NT2/D1 (cell line): ENCODE measurements at regions not wholly inside any gene's neighbourhood (a gene's known extent, or its start where the extent isn't known, plus 50 kb on each side); places are given as distances from the start of the nearest gene placed in this dataset.

Experiments
- DNase-seq: peaks from one replicate; pipeline ENCODE4 v3.0.0-alpha.2; 2011; ENCODE audit warnings: low read depth, low spot score
- H3K27me3 ChIP-seq: 2 replicates; pipeline ENCODE4 v1.6.0; 2011; ENCODE audit warnings: mild to moderate bottlenecking; ENCODE audit not compliant: insufficient read length, insufficient read depth
- H3K36me3 ChIP-seq: 2 replicates; pipeline ENCODE4 v1.6.1; 2011; ENCODE audit warnings: mild to moderate bottlenecking, low read length, mixed read lengths; ENCODE audit not compliant: insufficient read depth, insufficient read length
- H3K4me1 ChIP-seq: 2 replicates; pipeline ENCODE4 v1.5.1; 2011; ENCODE audit not compliant: insufficient read depth, insufficient read length
- H3K4me3 ChIP-seq: 2 replicates; pipeline ENCODE4 v1.5.1; 2011; ENCODE audit warnings: low read depth; ENCODE audit not compliant: insufficient read length
- H3K9ac ChIP-seq: 2 replicates; pipeline ENCODE4 v1.6.0; 2011; ENCODE audit warnings: low read depth; ENCODE audit not compliant: insufficient read length
- H3K9me3 ChIP-seq: 2 replicates; pipeline ENCODE4 v1.5.1; 2011; ENCODE audit warnings: mild to moderate bottlenecking, low read length; ENCODE audit not compliant: insufficient read depth
- SUZ12 ChIP-seq: IDR thresholded peaks from 2 replicates; pipeline ENCODE4 v1.6.1; 2011; ENCODE audit not compliant: insufficient read length, insufficient read depth; ENCODE audit errors: extremely low read depth
- YY1 ChIP-seq: IDR thresholded peaks from 2 replicates; pipeline ENCODE4 v1.6.1; 2011; ENCODE audit not compliant: insufficient read length, insufficient read depth
- ZNF274 ChIP-seq: IDR thresholded peaks from 2 replicates; pipeline ENCODE4 v1.6.1; 2011; ENCODE audit warnings: mild to moderate bottlenecking, low read depth, low read length

GRCh38 chr2:103496850-103497249 is 735.0 kb downstream of the TMEM182 start:
- Histone ChIP-seq H3K27me3 (no peaks in the 10 kb centered on the region), H3K4me3 (no peak overlapping the region), H3K9ac (no peak overlapping the region), H3K9me3 (no peaks in the 10 kb centered on the region), H3K36me3 (no peaks in the 10 kb centered on the region), H3K4me1 (no peaks in the 10 kb centered on the region)
- TF ChIP-seq SUZ12 (no peak), ZNF274 (no peak), YY1 (no peak)
- no peak for DNase-seq

- no peaks in the 10 kb centered on the region for H3K4me1 ChIP-seq
- no peak overlapping the region for H3K4me3 ChIP-seq
- no peaks in the 10 kb centered on the region for H3K36me3 ChIP-seq
- no peak for DNase-seq
- H3K9me3 ChIP-seq: no peaks in the 10 kb centered on the region
- H3K27me3 ChIP-seq: no peaks in the 10 kb centered on the region
- TF ChIP-seq SUZ12 (no peak), YY1 (no peak), ZNF274 (no peak)
- no peak overlapping the region for H3K9ac ChIP-seq
These were observed 745.0 kb downstream of the TMEM182 start for GRCh38 chr2:103506812-103507211.

- Histone ChIP-seq H3K4me1 (no peaks in the 10 kb centered on the region), H3K9me3 (no peaks in the 10 kb centered on the region), H3K4me3 (no peak overlapping the region), H3K9ac (no peak overlapping the region), H3K36me3 (no peaks in the 10 kb centered on the region), H3K27me3 (no peaks in the 10 kb centered on the region)
- TF ChIP-seq SUZ12 (no peak), ZNF274 (no peak), YY1 (no peak)
- DNase-seq: no peak
These were observed 750.6 kb downstream of the TMEM182 start for GRCh38 chr2:103512442-103512841.

- no peak overlapping the region for H3K9ac ChIP-seq
- no peak for TF ChIP-seq SUZ12
- no peak for TF ChIP-seq YY1
- TF ChIP-seq ZNF274: no peak
- no peaks in the 10 kb centered on the region for H3K36me3 ChIP-seq
- H3K9me3 ChIP-seq: no peaks in the 10 kb centered on the region; the same call in 1 of the 2 replicates
- DNase-seq: no peak
- no peak overlapping the region for H3K4me3 ChIP-seq
- H3K4me1 ChIP-seq: no peaks in the 10 kb centered on the region
- H3K27me3 ChIP-seq: no peaks in the 10 kb centered on the region
These were observed 758.7 kb downstream of the TMEM182 start for GRCh38 chr2:103520547-103520946.

- DNase-seq: no peak
- no peaks in the 10 kb centered on the region; the same call in 1 of the 2 replicates for H3K9me3 ChIP-seq
- no peak for TF ChIP-seq SUZ12
- no peak for TF ChIP-seq ZNF274
- no peak for TF ChIP-seq YY1
These were observed 763.9 kb downstream of the TMEM182 start for GRCh38 chr2:103525756-103526155.

GRCh38 chr2:103526757-103527156 is 764.9 kb downstream of the TMEM182 start:
- TF ChIP-seq SUZ12 (no peak), ZNF274 (no peak), YY1 (no peak)
- Histone ChIP-seq H3K4me1 (no peaks in the 10 kb centered on the region), H3K36me3 (no peaks in the 10 kb centered on the region), H3K9ac (no peak overlapping the region), H3K9me3 (no peaks in the 10 kb centered on the region), H3K27me3 (no peaks in the 10 kb centered on the region), H3K4me3 (no peak overlapping the region)
- DNase-seq: no peak

More at GRCh38 chr2:103525756-103526155, 763.9 kb downstream of the TMEM182 start:
- Histone ChIP-seq H3K27me3 (no peaks in the 10 kb centered on the region), H3K9ac (no peak overlapping the region), H3K36me3 (no peaks in the 10 kb centered on the region), H3K4me1 (no peaks in the 10 kb centered on the region), H3K4me3 (no peak overlapping the region)

GRCh38 chr2:103527278-103527677 is 765.4 kb downstream of the TMEM182 start:
- DNase-seq: no peak
- TF ChIP-seq YY1 (no peak), SUZ12 (no peak), ZNF274 (no peak)
- Histone ChIP-seq H3K4me1 (no peaks in the 10 kb centered on the region), H3K9ac (no peak overlapping the region), H3K4me3 (no peak overlapping the region), H3K27me3 (no peaks in the 10 kb centered on the region), H3K9me3 (no peaks in the 10 kb centered on the region), H3K36me3 (no peaks in the 10 kb centered on the region)

GRCh38 chr2:103529798-103530502 is 768.1 kb downstream of the TMEM182 start:
- H3K4me3 ChIP-seq: no peak overlapping the region
- H3K36me3 ChIP-seq: no peaks in the 10 kb centered on the region
- H3K27me3 ChIP-seq: no peaks in the 10 kb centered on the region
- H3K9ac ChIP-seq: no peak overlapping the region
- no peak for TF ChIP-seq SUZ12
- TF ChIP-seq ZNF274: no peak
- no peak for TF ChIP-seq YY1
- H3K4me1 ChIP-seq: no peaks in the 10 kb centered on the region
- DNase-seq: no peak
- H3K9me3 ChIP-seq: no peaks in the 10 kb centered on the region
